Activated naive CD8-positive, alpha-beta T cell treated with anti-CD3 and anti-CD28 coated beads, Interleukin-2, amount 50 U/mL, for 24 hours (primary cell): ENCODE measurements at regions not wholly inside any gene's neighbourhood (a gene's known extent, or its start where the extent isn't known, plus 50 kb on each side); places are given as distances from the start of the nearest gene placed in this dataset.
"Not testable (repeated sequence)": the region's sequence is repeated elsewhere in the genome, so short reads cannot be mapped to it uniquely, and the experiment has no call there.

ENCODE experiments used
- ATAC-seq: fragments of 150-1000 bp; cut with Tn5 transposase; one replicate; pipeline ENCODE4 v1.10.0; 2021
- DNase-seq: peaks from one replicate; pipeline ENCODE4 v3.0.0; 2021
- H3K27ac Mint-ChIP-seq: one replicate; pipeline ENCODE4 v1.8.0; 2021; ENCODE audit warnings: mild to moderate bottlenecking, mixed read lengths
- H3K27me3 Mint-ChIP-seq: one replicate; pipeline ENCODE4 v1.8.0; 2021; ENCODE audit warnings: mixed read lengths
- H3K36me3 Mint-ChIP-seq: one replicate; pipeline ENCODE4 v1.8.0; 2021; ENCODE audit warnings: low read depth, mixed read lengths
- H3K4me1 Mint-ChIP-seq: one replicate; pipeline ENCODE4 v1.8.0; 2021; ENCODE audit warnings: mixed read lengths
- H3K4me3 Mint-ChIP-seq: one replicate; pipeline ENCODE4 v1.8.0; 2021; ENCODE audit warnings: mild to moderate bottlenecking, moderate library complexity, mixed read lengths
- H3K9me3 Mint-ChIP-seq: one replicate; pipeline ENCODE4 v1.8.0; 2021; ENCODE audit warnings: mixed read lengths

- no peak overlapping the region for H3K27ac Mint-ChIP-seq
- DNase-seq = no peak
- no peaks in the 10 kb centered on the region for H3K4me1 Mint-ChIP-seq
- H3K36me3 Mint-ChIP-seq = no peaks in the 10 kb centered on the region
- ATAC-seq = no peak
- H3K4me3 Mint-ChIP-seq = no peak overlapping the region
- H3K9me3 Mint-ChIP-seq = peaks cover 15% of the 10 kb centered on the region
- no peaks in the 10 kb centered on the region for H3K27me3 Mint-ChIP-seq
These were observed 1054.3 kb downstream of the FAT4 start for GRCh38 chr4:126369076-126369475.

GRCh38 chr4:126372634-126373033 lies 1057.9 kb downstream of the FAT4 start:
- DNase-seq = no peak
- no peaks in the 10 kb centered on the region for H3K4me1 Mint-ChIP-seq
- H3K36me3 Mint-ChIP-seq = no peaks in the 10 kb centered on the region
- no peak overlapping the region for H3K27ac Mint-ChIP-seq
- no peak for ATAC-seq
- H3K9me3 Mint-ChIP-seq = peaks cover 4% of the 10 kb centered on the region
- no peaks in the 10 kb centered on the region for H3K27me3 Mint-ChIP-seq
- H3K4me3 Mint-ChIP-seq = no peak overlapping the region

- Mint-ChIP-seq H3K4me1 (no peaks in the 10 kb centered on the region), H3K27ac (no peak overlapping the region), H3K27me3 (no peaks in the 10 kb centered on the region), H3K4me3 (no peak overlapping the region), H3K9me3 (peaks cover 3% of the 10 kb centered on the region), H3K36me3 (no peaks in the 10 kb centered on the region)
- DNase-seq (no peak), ATAC-seq (no peak)
These were observed 1060.8 kb downstream of the FAT4 start for GRCh38 chr4:126375462-126376054.

GRCh38 chr4:126385954-126386353 lies 1071.2 kb downstream of the FAT4 start:
- DNase-seq = no peak
- ATAC-seq = no peak

GRCh38 chr4:126386512-126386911 lies 1071.8 kb downstream of the FAT4 start:
- no peaks in the 10 kb centered on the region for H3K9me3 Mint-ChIP-seq
- DNase-seq (no peak), ATAC-seq (no peak)
- no peak overlapping the region for H3K27ac Mint-ChIP-seq
- H3K4me1 Mint-ChIP-seq = no peaks in the 10 kb centered on the region
- H3K27me3 Mint-ChIP-seq = no peaks in the 10 kb centered on the region
- no peak overlapping the region for H3K4me3 Mint-ChIP-seq
- no peaks in the 10 kb centered on the region for H3K36me3 Mint-ChIP-seq

More at GRCh38 chr4:126385954-126386353, 1071.2 kb downstream of the FAT4 start:
- Mint-ChIP-seq H3K9me3 (peaks cover 2% of the 10 kb centered on the region), H3K4me3 (no peak overlapping the region), H3K27me3 (no peaks in the 10 kb centered on the region), H3K27ac (no peak overlapping the region), H3K36me3 (no peaks in the 10 kb centered on the region), H3K4me1 (no peaks in the 10 kb centered on the region)

- no peak overlapping the region for H3K4me3 Mint-ChIP-seq
- no peaks in the 10 kb centered on the region for H3K4me1 Mint-ChIP-seq
- DNase-seq = no peak
- H3K27ac Mint-ChIP-seq = no peak overlapping the region
- peaks cover 5% of the 10 kb centered on the region for H3K9me3 Mint-ChIP-seq
- H3K27me3 Mint-ChIP-seq = no peaks in the 10 kb centered on the region
- H3K36me3 Mint-ChIP-seq = no peaks in the 10 kb centered on the region
- ATAC-seq = no peak
These were observed 1080.9 kb downstream of the FAT4 start for GRCh38 chr4:126395664-126396063.

GRCh38 chr4:126396121-126396520 lies 1081.4 kb downstream of the FAT4 start:
- no peaks in the 10 kb centered on the region for H3K27me3 Mint-ChIP-seq
- no peaks in the 10 kb centered on the region for H3K36me3 Mint-ChIP-seq
- H3K4me1 Mint-ChIP-seq = no peaks in the 10 kb centered on the region
- H3K4me3 Mint-ChIP-seq = no peak overlapping the region
- peaks cover 5% of the 10 kb centered on the region for H3K9me3 Mint-ChIP-seq
- no peak overlapping the region for H3K27ac Mint-ChIP-seq
- no peak for ATAC-seq
- no peak for DNase-seq

GRCh38 chr4:126396703-126397102 lies 1081.9 kb downstream of the FAT4 start:
- no peak overlapping the region for H3K27ac Mint-ChIP-seq
- DNase-seq (no peak), ATAC-seq (no peak)
- H3K4me1 Mint-ChIP-seq = no peaks in the 10 kb centered on the region
- peaks cover 5% of the 10 kb centered on the region for H3K9me3 Mint-ChIP-seq
- no peaks in the 10 kb centered on the region for H3K27me3 Mint-ChIP-seq
- no peak overlapping the region for H3K4me3 Mint-ChIP-seq
- no peaks in the 10 kb centered on the region for H3K36me3 Mint-ChIP-seq

- no peak for ATAC-seq
- Mint-ChIP-seq H3K4me1 (no peaks in the 10 kb centered on the region), H3K36me3 (no peaks in the 10 kb centered on the region), H3K27ac (no peak overlapping the region), H3K4me3 (no peak overlapping the region), H3K27me3 (no peaks in the 10 kb centered on the region), H3K9me3 (no peaks in the 10 kb centered on the region)
- DNase-seq = no peak
These were observed 1089.8 kb downstream of the FAT4 start for GRCh38 chr4:126404549-126404948.

GRCh38 chr4:126405369-126405982 lies 1090.7 kb downstream of the FAT4 start:
- Mint-ChIP-seq H3K4me1 (no peaks in the 10 kb centered on the region), H3K36me3 (no peaks in the 10 kb centered on the region), H3K27me3 (no peaks in the 10 kb centered on the region), H3K27ac (no peak overlapping the region), H3K9me3 (no peaks in the 10 kb centered on the region), H3K4me3 (no peak overlapping the region)
- DNase-seq = no peak
- no peak for ATAC-seq

- no peaks in the 10 kb centered on the region for H3K27me3 Mint-ChIP-seq
- peaks cover 20% of the 10 kb centered on the region for H3K9me3 Mint-ChIP-seq
- DNase-seq (no peak), ATAC-seq (no peak)
- H3K27ac Mint-ChIP-seq = no peak overlapping the region
- H3K4me1 Mint-ChIP-seq = no peaks in the 10 kb centered on the region
- H3K4me3 Mint-ChIP-seq = no peak overlapping the region
- H3K36me3 Mint-ChIP-seq = no peaks in the 10 kb centered on the region
These were observed 1095.0 kb downstream of the FAT4 start for GRCh38 chr4:126409746-126410145.

GRCh38 chr4:126411047-126411446 lies 1096.3 kb downstream of the FAT4 start:
- H3K4me3 Mint-ChIP-seq = no peak overlapping the region
- no peak overlapping the region for H3K27ac Mint-ChIP-seq
- H3K27me3 Mint-ChIP-seq = no peaks in the 10 kb centered on the region
- ATAC-seq = no peak
- H3K9me3 Mint-ChIP-seq = peaks cover 20% of the 10 kb centered on the region
- H3K4me1 Mint-ChIP-seq = no peaks in the 10 kb centered on the region
- DNase-seq = no peak
- no peaks in the 10 kb centered on the region for H3K36me3 Mint-ChIP-seq

GRCh38 chr4:126412310-126412709 lies 1097.6 kb downstream of the FAT4 start:
- DNase-seq, H3K4me3 Mint-ChIP-seq, H3K4me1 Mint-ChIP-seq, H3K27ac Mint-ChIP-seq, ATAC-seq, H3K36me3 Mint-ChIP-seq, H3K27me3 Mint-ChIP-seq: not testable (repeated sequence)
- H3K9me3 Mint-ChIP-seq = peaks cover 20% of the 10 kb centered on the region

GRCh38 chr4:126414741-126415140 lies 1100.0 kb downstream of the FAT4 start:
- H3K27ac Mint-ChIP-seq = no peak overlapping the region
- peaks cover 28% of the 10 kb centered on the region for H3K9me3 Mint-ChIP-seq
- DNase-seq (no peak), ATAC-seq (no peak)
- no peaks in the 10 kb centered on the region for H3K4me1 Mint-ChIP-seq
- no peak overlapping the region for H3K4me3 Mint-ChIP-seq
- H3K36me3 Mint-ChIP-seq = no peaks in the 10 kb centered on the region
- no peaks in the 10 kb centered on the region for H3K27me3 Mint-ChIP-seq

GRCh38 chr4:126419266-126419665 lies 1104.5 kb downstream of the FAT4 start:
- DNase-seq (no peak), ATAC-seq (no peak)
- no peaks in the 10 kb centered on the region for H3K4me1 Mint-ChIP-seq
- H3K27me3 Mint-ChIP-seq = no peaks in the 10 kb centered on the region
- H3K4me3 Mint-ChIP-seq = no peak overlapping the region
- no peak overlapping the region for H3K27ac Mint-ChIP-seq
- H3K36me3 Mint-ChIP-seq = no peaks in the 10 kb centered on the region
- peaks cover 20% of the 10 kb centered on the region for H3K9me3 Mint-ChIP-seq

- no peak for DNase-seq
- no peak overlapping the region for H3K4me3 Mint-ChIP-seq
These were observed 1113.1 kb downstream of the FAT4 start for GRCh38 chr4:126427853-126428252.

More at GRCh38 chr4:126427853-126428252, 1113.1 kb downstream of the FAT4 start:
- no peaks in the 10 kb centered on the region for H3K27me3 Mint-ChIP-seq
- H3K36me3 Mint-ChIP-seq = no peaks in the 10 kb centered on the region
- H3K27ac Mint-ChIP-seq = no peak overlapping the region
- H3K4me1 Mint-ChIP-seq = no peaks in the 10 kb centered on the region
- H3K9me3 Mint-ChIP-seq = peaks cover 11% of the 10 kb centered on the region
- no peak for ATAC-seq
